Stimulated activated effector memory CD8-positive, alpha-beta T cell treated with anti-CD3 and anti-CD28 coated beads, Interleukin-12 subunit alpha, Interleukin-12 subunit beta, amount 100 ng/mL, for 72 hours (primary cell): ENCODE measurements at regions not wholly inside any gene's neighbourhood (a gene's known extent, or its start where the extent isn't known, plus 50 kb on each side); places are given as distances from the start of the nearest gene placed in this dataset.

Experiments used
- ATAC-seq: fragments of 150-1000 bp; cut with Tn5 transposase; 2 replicates; pipeline ENCODE4 v1.10.0; 2021
- DNase-seq, 2 donors: peaks; one replicate each; pipeline ENCODE4 v3.0.0; 2021 to 2022; ENCODE audit warnings: low spot score in 2 of 2
- H3K27ac Mint-ChIP-seq: one replicate; pipeline ENCODE4 v1.8.0; 2022; ENCODE audit warnings: mild to moderate bottlenecking, mixed read lengths
- H3K36me3 Mint-ChIP-seq: one replicate; pipeline ENCODE4 v1.8.0; 2022; ENCODE audit warnings: mild to moderate bottlenecking, mixed read lengths
- H3K4me1 Mint-ChIP-seq: one replicate; pipeline ENCODE4 v1.8.0; 2022; ENCODE audit warnings: mixed read lengths
- H3K4me3 Mint-ChIP-seq: one replicate; pipeline ENCODE4 v1.8.0; 2022; ENCODE audit warnings: mild to moderate bottlenecking, mixed read lengths
- H3K9me3 Mint-ChIP-seq: one replicate; pipeline ENCODE4 v1.8.0; 2022; ENCODE audit warnings: mixed read lengths

- H3K36me3 Mint-ChIP-seq, result no peaks in the 10 kb centered on the region
- no peak overlapping the region for H3K4me3 Mint-ChIP-seq
- no peaks in the 10 kb centered on the region for H3K9me3 Mint-ChIP-seq
- H3K27ac Mint-ChIP-seq, result no peak overlapping the region
- DNase-seq (no peak), ATAC-seq (no peak)
- no peaks in the 10 kb centered on the region for H3K4me1 Mint-ChIP-seq
These were observed 396.2 kb upstream of the F9 start for GRCh38 chrX:139134316-139134715.

GRCh38 chrX:139126493-139126892 is 404.0 kb upstream of the F9 start:
- Mint-ChIP-seq H3K4me3 (no peak overlapping the region), H3K27ac (no peak overlapping the region), H3K9me3 (peaks cover 3% of the 10 kb centered on the region), H3K36me3 (no peaks in the 10 kb centered on the region), H3K4me1 (no peaks in the 10 kb centered on the region)
- ATAC-seq (no peak), DNase-seq (no peak)

- ATAC-seq (no peak), DNase-seq (no peak)
- Mint-ChIP-seq H3K4me3 (no peak overlapping the region), H3K27ac (no peak overlapping the region), H3K4me1 (no peaks in the 10 kb centered on the region), H3K9me3 (peaks cover 3% of the 10 kb centered on the region), H3K36me3 (no peaks in the 10 kb centered on the region)
These were observed 404.6 kb upstream of the F9 start for GRCh38 chrX:139125916-139126315.

GRCh38 chrX:139121616-139122286 is 408.8 kb upstream of the F9 start:
- Mint-ChIP-seq H3K9me3 (peaks cover 6% of the 10 kb centered on the region), H3K4me1 (no peaks in the 10 kb centered on the region), H3K4me3 (no peak overlapping the region), H3K27ac (no peak overlapping the region), H3K36me3 (no peaks in the 10 kb centered on the region)
- no peak for ATAC-seq
- no peak for DNase-seq

GRCh38 chrX:139120760-139121159 is 409.2 kb upstream of the FGF13 start:
- DNase-seq (no peak), ATAC-seq (no peak)
- H3K36me3 Mint-ChIP-seq, result no peaks in the 10 kb centered on the region
- no peak overlapping the region for H3K4me3 Mint-ChIP-seq
- no peaks in the 10 kb centered on the region for H3K4me1 Mint-ChIP-seq
- no peak overlapping the region for H3K27ac Mint-ChIP-seq
- peaks cover 6% of the 10 kb centered on the region for H3K9me3 Mint-ChIP-seq

- Mint-ChIP-seq H3K4me1 (no peaks in the 10 kb centered on the region), H3K36me3 (no peaks in the 10 kb centered on the region), H3K27ac (no peak overlapping the region), H3K9me3 (peaks cover 3% of the 10 kb centered on the region), H3K4me3 (no peak overlapping the region)
- DNase-seq, result no peak
- no peak for ATAC-seq
These were observed 402.2 kb upstream of the FGF13 start for GRCh38 chrX:139113708-139114107.

GRCh38 chrX:139112432-139112831 is 400.9 kb upstream of the FGF13 start:
- no peaks in the 10 kb centered on the region for H3K4me1 Mint-ChIP-seq
- H3K9me3 Mint-ChIP-seq, result no peaks in the 10 kb centered on the region
- ATAC-seq, result no peak
- H3K4me3 Mint-ChIP-seq, result no peak overlapping the region
- H3K36me3 Mint-ChIP-seq, result no peaks in the 10 kb centered on the region
- H3K27ac Mint-ChIP-seq, result no peak overlapping the region
- DNase-seq, result no peak

GRCh38 chrX:139106069-139106468 is 394.6 kb upstream of the FGF13 start:
- H3K9me3 Mint-ChIP-seq, result no peaks in the 10 kb centered on the region
- no peaks in the 10 kb centered on the region for H3K4me1 Mint-ChIP-seq
- no peak overlapping the region for H3K4me3 Mint-ChIP-seq
- no peak overlapping the region for H3K27ac Mint-ChIP-seq
- no peak for DNase-seq
- H3K36me3 Mint-ChIP-seq, result no peaks in the 10 kb centered on the region
- no peak for ATAC-seq

- Mint-ChIP-seq H3K9me3 (no peaks in the 10 kb centered on the region), H3K27ac (no peak overlapping the region), H3K4me1 (no peaks in the 10 kb centered on the region), H3K4me3 (no peak overlapping the region), H3K36me3 (no peaks in the 10 kb centered on the region)
- ATAC-seq (no peak), DNase-seq (no peak)
These were observed 383.4 kb upstream of the FGF13 start for GRCh38 chrX:139094671-139095592.

- Mint-ChIP-seq H3K4me3 (no peak overlapping the region), H3K9me3 (no peaks in the 10 kb centered on the region), H3K27ac (no peak overlapping the region), H3K36me3 (no peaks in the 10 kb centered on the region), H3K4me1 (no peaks in the 10 kb centered on the region)
- DNase-seq (no peak), ATAC-seq (no peak)
These were observed 381.7 kb upstream of the FGF13 start for GRCh38 chrX:139093201-139093600.

GRCh38 chrX:139091878-139092277 is 380.4 kb upstream of the FGF13 start:
- Mint-ChIP-seq H3K4me3 (no peak overlapping the region), H3K9me3 (no peaks in the 10 kb centered on the region), H3K27ac (no peak overlapping the region), H3K36me3 (no peaks in the 10 kb centered on the region), H3K4me1 (no peaks in the 10 kb centered on the region)
- no peak for DNase-seq
- no peak for ATAC-seq

GRCh38 chrX:139091066-139091465 is 379.5 kb upstream of the FGF13 start:
- Mint-ChIP-seq H3K27ac (no peak overlapping the region), H3K4me3 (no peak overlapping the region), H3K9me3 (no peaks in the 10 kb centered on the region), H3K4me1 (no peaks in the 10 kb centered on the region), H3K36me3 (no peaks in the 10 kb centered on the region)
- DNase-seq, result no peak
- no peak for ATAC-seq

GRCh38 chrX:139086246-139086645 is 374.7 kb upstream of the FGF13 start:
- no peaks in the 10 kb centered on the region for H3K4me1 Mint-ChIP-seq
- no peak overlapping the region for H3K27ac Mint-ChIP-seq
- peaks cover 3% of the 10 kb centered on the region for H3K9me3 Mint-ChIP-seq
- no peak for DNase-seq
- no peak for ATAC-seq
- no peaks in the 10 kb centered on the region for H3K36me3 Mint-ChIP-seq
- no peak overlapping the region for H3K4me3 Mint-ChIP-seq

GRCh38 chrX:139085404-139085803 is 373.9 kb upstream of the FGF13 start:
- no peaks in the 10 kb centered on the region for H3K4me1 Mint-ChIP-seq
- no peak for DNase-seq
- H3K9me3 Mint-ChIP-seq, result peaks cover 3% of the 10 kb centered on the region
- H3K4me3 Mint-ChIP-seq, result no peak overlapping the region
- H3K36me3 Mint-ChIP-seq, result no peaks in the 10 kb centered on the region
- ATAC-seq, result no peak
- no peak overlapping the region for H3K27ac Mint-ChIP-seq

- Mint-ChIP-seq H3K9me3 (peaks cover 3% of the 10 kb centered on the region), H3K36me3 (no peaks in the 10 kb centered on the region), H3K27ac (no peak overlapping the region), H3K4me3 (no peak overlapping the region), H3K4me1 (no peaks in the 10 kb centered on the region)
- ATAC-seq (no peak), DNase-seq (no peak)
These were observed 371.7 kb upstream of the FGF13 start for GRCh38 chrX:139083191-139083590.

- Mint-ChIP-seq H3K4me1 (no peaks in the 10 kb centered on the region), H3K4me3 (no peak overlapping the region), H3K9me3 (peaks cover 3% of the 10 kb centered on the region), H3K27ac (no peak overlapping the region), H3K36me3 (no peaks in the 10 kb centered on the region)
- DNase-seq, result no peak
- ATAC-seq, result no peak
These were observed 370.4 kb upstream of the FGF13 start for GRCh38 chrX:139081965-139082364.
